ENCODE measurements at regions not wholly inside any gene's neighbourhood (a gene's known extent, or its start where the extent isn't known, plus 50 kb on each side); places are given as distances from the start of the nearest gene placed in this dataset.

- no peak overlapping the region for H3K4me3 ChIP-seq (ENCODE audit: low read depth, low read length)
- no peak for TF ChIP-seq CTCF (IDR thresholded peaks at IDR 0.05; ENCODE audit: insufficient read depth, low read depth, low read length, missing control alignments)
- DNase-seq (ENCODE audit: low read depth): no peak
Measured at GRCh38 chr9:86534572-86535258, 180.5 kb upstream of the TUT7 start.

GRCh38 chr9:86531971-86532640, 177.9 kb upstream of the TUT7 start:
- TF ChIP-seq CTCF (IDR thresholded peaks at IDR 0.05; ENCODE audit: insufficient read depth, low read depth, low read length, missing control alignments): no peak
- H3K4me3 ChIP-seq (ENCODE audit: low read depth, low read length): no peak overlapping the region
- no peak for DNase-seq (ENCODE audit: low read depth)

GRCh38 chr9:86531273-86531970, 177.2 kb upstream of the TUT7 start:
- no peak overlapping the region for H3K4me3 ChIP-seq (ENCODE audit: low read depth, low read length)
- no peak for TF ChIP-seq CTCF (IDR thresholded peaks at IDR 0.05; ENCODE audit: insufficient read depth, low read depth, low read length, missing control alignments)
- DNase-seq (ENCODE audit: low read depth): no peak

GRCh38 chr9:86529496-86530275, 175.5 kb upstream of the TUT7 start:
- no peak overlapping the region for H3K4me3 ChIP-seq (ENCODE audit: low read depth, low read length)
- no peak for DNase-seq (ENCODE audit: low read depth)
- no peak for TF ChIP-seq CTCF (IDR thresholded peaks at IDR 0.05; ENCODE audit: insufficient read depth, low read depth, low read length, missing control alignments)

GRCh38 chr9:86526021-86526420, 171.8 kb upstream of the TUT7 start:
- no peak overlapping the region for H3K4me3 ChIP-seq (ENCODE audit: low read depth, low read length)
- no peak for TF ChIP-seq CTCF (IDR thresholded peaks at IDR 0.05; ENCODE audit: insufficient read depth, low read depth, low read length, missing control alignments)
- DNase-seq (ENCODE audit: low read depth): no peak

GRCh38 chr9:86525182-86525581, 171.0 kb upstream of the TUT7 start:
- TF ChIP-seq CTCF (IDR thresholded peaks at IDR 0.05; ENCODE audit: insufficient read depth, low read depth, low read length, missing control alignments): no peak
- no peak for DNase-seq (ENCODE audit: low read depth)
- no peak overlapping the region for H3K4me3 ChIP-seq (ENCODE audit: low read depth, low read length)
